ENCODE measurements at regions not wholly inside any gene's neighbourhood (a gene's known extent, or its start where the extent isn't known, plus 50 kb on each side); places are given as distances from the start of the nearest gene placed in this dataset.

- DNase-seq (ENCODE audit: extremely low spot score): no peak
- CTCF ChIA-PET: no interaction called here
- TF ChIP-seq, protein P1, sequence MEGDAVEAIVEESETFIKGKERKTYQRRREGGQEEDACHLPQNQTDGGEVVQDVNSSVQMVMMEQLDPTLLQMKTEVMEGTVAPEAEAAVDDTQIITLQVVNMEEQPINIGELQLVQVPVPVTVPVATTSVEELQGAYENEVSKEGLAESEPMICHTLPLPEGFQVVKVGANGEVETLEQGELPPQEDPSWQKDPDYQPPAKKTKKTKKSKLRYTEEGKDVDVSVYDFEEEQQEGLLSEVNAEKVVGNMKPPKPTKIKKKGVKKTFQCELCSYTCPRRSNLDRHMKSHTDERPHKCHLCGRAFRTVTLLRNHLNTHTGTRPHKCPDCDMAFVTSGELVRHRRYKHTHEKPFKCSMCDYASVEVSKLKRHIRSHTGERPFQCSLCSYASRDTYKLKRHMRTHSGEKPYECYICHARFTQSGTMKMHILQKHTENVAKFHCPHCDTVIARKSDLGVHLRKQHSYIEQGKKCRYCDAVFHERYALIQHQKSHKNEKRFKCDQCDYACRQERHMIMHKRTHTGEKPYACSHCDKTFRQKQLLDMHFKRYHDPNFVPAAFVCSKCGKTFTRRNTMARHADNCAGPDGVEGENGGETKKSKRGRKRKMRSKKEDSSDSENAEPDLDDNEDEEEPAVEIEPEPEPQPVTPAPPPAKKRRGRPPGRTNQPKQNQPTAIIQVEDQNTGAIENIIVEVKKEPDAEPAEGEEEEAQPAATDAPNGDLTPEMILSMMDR (IDR thresholded peaks at IDR 0.05; ENCODE audit: control extremely low read depth, extremely low read depth, low read depth, missing control alignments): no peak
- POLR2A ChIA-PET: no interaction called here
These were observed 992.5 kb upstream of the CITED2 start for GRCh38 chr6:140366991-140367390.

DNA sequence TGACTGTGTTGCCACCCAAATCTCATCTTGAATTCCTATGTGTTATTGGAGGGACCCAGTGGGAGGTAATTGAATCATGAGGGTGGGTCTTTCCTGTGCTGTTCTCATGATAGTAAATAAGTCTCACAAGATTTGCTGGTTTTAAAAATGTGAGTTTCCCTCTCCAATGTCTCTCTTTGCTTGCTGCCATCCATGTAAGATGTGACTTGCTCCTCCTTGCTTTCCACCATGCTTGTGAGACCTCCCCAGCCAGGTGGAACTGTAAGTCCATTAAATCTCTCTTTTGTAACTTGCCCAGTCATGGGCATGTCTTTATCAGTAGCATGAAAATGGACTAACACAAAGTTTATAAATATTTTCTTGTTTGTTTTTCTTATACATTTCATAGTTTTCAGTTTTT is 990.5 kb upstream of the CITED2 start:
- TF ChIP-seq, protein P1 (IDR thresholded peaks at IDR 0.05; ENCODE audit: control extremely low read depth, extremely low read depth, low read depth, missing control alignments): no peak
- POLR2A ChIA-PET: no interaction called here
- DNase-seq (ENCODE audit: extremely low spot score): no peak
- CTCF ChIA-PET: no interaction called here

DNA sequence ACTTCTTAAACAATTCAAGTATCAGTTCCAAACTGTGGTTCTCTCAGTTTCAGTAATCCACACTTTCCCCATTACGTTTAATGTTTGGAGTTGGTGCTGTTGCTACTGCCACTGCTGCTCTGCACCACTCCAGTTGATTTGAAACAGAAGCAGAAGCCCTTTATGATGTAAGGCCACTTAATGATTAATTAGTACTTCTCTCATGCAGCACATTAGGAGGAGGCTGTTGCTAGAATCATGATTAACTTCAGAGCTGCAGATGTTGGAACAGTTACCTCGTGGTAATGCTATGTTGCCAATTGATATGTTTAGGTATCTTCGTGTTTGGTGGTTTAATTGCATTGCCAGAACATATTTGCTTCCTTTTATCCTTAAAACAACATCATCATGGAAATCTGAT is 986.2 kb upstream of the CITED2 start:
- POLR2A ChIA-PET: no interaction called here
- DNase-seq (ENCODE audit: extremely low spot score): no peak
- CTCF ChIA-PET: no interaction called here
- TF ChIP-seq, protein P1 (IDR thresholded peaks at IDR 0.05; ENCODE audit: control extremely low read depth, extremely low read depth, low read depth, missing control alignments): no peak

DNA sequence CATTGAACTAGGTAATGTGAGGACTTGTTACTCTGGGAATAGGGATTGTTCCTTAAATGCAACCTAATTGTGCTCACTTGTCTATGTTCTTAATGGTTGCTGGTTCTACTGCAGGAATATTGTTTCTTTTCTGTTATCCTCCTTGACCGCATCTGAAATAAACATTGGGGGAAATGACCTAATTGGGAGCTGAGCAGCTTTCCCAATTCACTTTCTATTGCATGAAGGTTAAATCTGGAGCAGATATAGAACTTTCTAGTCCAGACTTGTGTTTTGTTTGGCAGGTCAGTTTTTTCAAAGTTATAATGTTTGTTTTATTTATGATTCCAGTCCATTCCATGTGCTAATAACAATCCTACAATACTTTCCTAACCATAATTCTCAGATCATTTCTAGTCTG is 981.0 kb upstream of the CITED2 start:
- no peak for DNase-seq (ENCODE audit: extremely low spot score)
- TF ChIP-seq, protein P1 (IDR thresholded peaks at IDR 0.05; ENCODE audit: control extremely low read depth, extremely low read depth, low read depth, missing control alignments): no peak
- POLR2A ChIA-PET: no interaction called here
- CTCF ChIA-PET: interaction anchor here (2.1 kb wide), 1 partner anchor 12 kb away, joined by 5 read pairs; no protein-coding TSS in a partner anchor

GRCh38 chr6:140354296-140354695 is 979.8 kb upstream of the CITED2 start:
- CTCF ChIA-PET: interaction anchor here (2.1 kb wide), 1 partner anchor 11 kb away, joined by 5 read pairs; no protein-coding TSS in a partner anchor
- TF ChIP-seq, protein P1 (IDR thresholded peaks at IDR 0.05; ENCODE audit: control extremely low read depth, extremely low read depth, low read depth, missing control alignments): no peak
- no peak for DNase-seq (ENCODE audit: extremely low spot score)
- POLR2A ChIA-PET: no interaction called here

- CTCF ChIA-PET: interaction anchor here (1.2 to 2.1 kb wide), 3 partner anchors 10 to 219 kb away, joined by 3 to 5 read pairs (median 3); no protein-coding TSS in a partner anchor
- no peak for DNase-seq (ENCODE audit: extremely low spot score)
- TF ChIP-seq, protein P1 (IDR thresholded peaks at IDR 0.05; ENCODE audit: control extremely low read depth, extremely low read depth, low read depth, missing control alignments): no peak
- POLR2A ChIA-PET: no interaction called here
These were observed 979.1 kb upstream of the CITED2 start for GRCh38 chr6:140353536-140353935.

DNA sequence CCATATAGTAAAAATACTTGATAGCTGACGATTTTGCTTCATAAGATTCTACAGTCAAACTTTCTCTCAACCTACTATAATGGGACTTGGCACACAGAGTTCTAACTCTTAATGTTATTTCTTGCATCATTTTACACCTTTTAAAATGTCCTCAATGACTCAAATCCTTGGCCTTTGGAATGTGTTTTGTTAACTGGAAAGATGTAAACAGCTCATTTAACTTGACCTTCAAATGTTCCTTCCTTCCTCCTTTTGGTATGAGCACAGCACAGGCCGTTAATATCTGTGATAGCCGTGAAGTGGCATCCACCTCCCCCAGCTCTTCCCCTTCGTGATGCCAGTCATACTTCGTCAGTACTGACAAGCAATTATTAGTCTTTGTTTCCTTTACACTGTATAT is 972.0 kb upstream of the CITED2 start:
- CTCF ChIA-PET: no interaction called here
- TF ChIP-seq, protein P1 (IDR thresholded peaks at IDR 0.05; ENCODE audit: control extremely low read depth, extremely low read depth, low read depth, missing control alignments): no peak
- POLR2A ChIA-PET: no interaction called here
- no peak for DNase-seq (ENCODE audit: extremely low spot score)
